Mesothelial cell of epicardium (in vitro differentiated cells): ENCODE measurements at regions not wholly inside any gene's neighbourhood (a gene's known extent, or its start where the extent isn't known, plus 50 kb on each side); places are given as distances from the start of the nearest gene placed in this dataset.
"Not testable (repeated sequence)": the region's sequence is repeated elsewhere in the genome, so short reads cannot be mapped to it uniquely, and the experiment has no call there.

Experiments used
- DNase-seq, 2 experiments: peaks; one replicate each; pipeline ENCODE4 v3.0.0; 2021; ENCODE audit warnings: low spot score in 2 of 2; ENCODE audit not compliant: unreplicated experiment in 2 of 2
- H3K27ac Mint-ChIP-seq: 2 replicates; pipeline ENCODE4 v1.8.0; 2021; ENCODE audit warnings: mixed read lengths
- H3K27me3 Mint-ChIP-seq: 2 replicates; pipeline ENCODE4 v1.8.0; 2021; ENCODE audit warnings: low read depth, mixed read lengths
- H3K36me3 Mint-ChIP-seq: 2 replicates; pipeline ENCODE4 v1.8.0; 2021; ENCODE audit warnings: mixed read lengths
- H3K4me1 Mint-ChIP-seq: 2 replicates; pipeline ENCODE4 v1.8.0; 2021; ENCODE audit warnings: mixed read lengths
- H3K4me3 Mint-ChIP-seq: 2 replicates; pipeline ENCODE4 v1.8.0; 2021; ENCODE audit warnings: mild to moderate bottlenecking, moderate library complexity, mixed read lengths
- H3K9me3 Mint-ChIP-seq: 2 replicates; pipeline ENCODE4 v1.8.0; 2021; ENCODE audit warnings: mixed read lengths
- CTCF ChIP-seq: fragments of 200-600 bp; sonication (generic); IDR thresholded peaks from one replicate; pipeline ENCODE4 v1.5.0; 2021; ENCODE audit warnings: antibody characterized with exemption; ENCODE audit not compliant: unreplicated experiment

- no peak for TF ChIP-seq CTCF
- Mint-ChIP-seq H3K4me3 (no peak overlapping the region), H3K9me3 (peaks cover 20% of the 10 kb centered on the region), H3K36me3 (no peaks in the 10 kb centered on the region), H3K27ac (no peak overlapping the region), H3K4me1 (no peaks in the 10 kb centered on the region), H3K27me3 (peaks cover 7% of the 10 kb centered on the region)
- no peak for DNase-seq
Observed at GRCh38 chr9:124084087-124084486, 72.5 kb downstream of the LHX2 start.

GRCh38 chr9:124087226-124087625 is 75.7 kb downstream of the LHX2 start:
- H3K4me3 Mint-ChIP-seq, result no peak overlapping the region
- H3K9me3 Mint-ChIP-seq, result peaks cover 20% of the 10 kb centered on the region
- DNase-seq, result no peak
- no peak for TF ChIP-seq CTCF
- no peaks in the 10 kb centered on the region for H3K36me3 Mint-ChIP-seq
- H3K27me3 Mint-ChIP-seq, result peaks cover 7% of the 10 kb centered on the region
- H3K4me1 Mint-ChIP-seq, result no peaks in the 10 kb centered on the region
- H3K27ac Mint-ChIP-seq, result no peak overlapping the region

- peaks cover 7% of the 10 kb centered on the region for H3K27me3 Mint-ChIP-seq
- TF ChIP-seq CTCF, result no peak
- H3K4me3 Mint-ChIP-seq, result no peak overlapping the region
- no peaks in the 10 kb centered on the region for H3K36me3 Mint-ChIP-seq
- no peak for DNase-seq
- H3K27ac Mint-ChIP-seq, result no peak overlapping the region
- H3K4me1 Mint-ChIP-seq, result no peaks in the 10 kb centered on the region
- H3K9me3 Mint-ChIP-seq, result peaks cover 20% of the 10 kb centered on the region
Observed at GRCh38 chr9:124088476-124088837, 76.9 kb downstream of the LHX2 start.

GRCh38 chr9:124089631-124090488 is 78.3 kb downstream of the LHX2 start:
- H3K27ac Mint-ChIP-seq, DNase-seq, H3K36me3 Mint-ChIP-seq, H3K4me1 Mint-ChIP-seq, H3K4me3 Mint-ChIP-seq: not testable (repeated sequence)
- Mint-ChIP-seq H3K27me3 (peaks cover 11% of the 10 kb centered on the region), H3K9me3 (peaks cover 20% of the 10 kb centered on the region)

- no peak overlapping the region for H3K4me3 Mint-ChIP-seq
- no peak for TF ChIP-seq CTCF
- DNase-seq, result no peak
- H3K27ac Mint-ChIP-seq, result no peak overlapping the region
- H3K27me3 Mint-ChIP-seq, result peaks cover 51% of the 10 kb centered on the region
- H3K9me3 Mint-ChIP-seq, result no peaks in the 10 kb centered on the region
- H3K36me3 Mint-ChIP-seq, result no peaks in the 10 kb centered on the region
- peaks cover 5% of the 10 kb centered on the region for H3K4me1 Mint-ChIP-seq
Observed at GRCh38 chr9:124098141-124098905, 86.8 kb downstream of the LHX2 start.

- H3K9me3 Mint-ChIP-seq, result no peaks in the 10 kb centered on the region
- no peak for DNase-seq
- TF ChIP-seq CTCF, result no peak
- no peak overlapping the region for H3K27ac Mint-ChIP-seq
- H3K4me3 Mint-ChIP-seq, result no peak overlapping the region
- peaks cover 5% of the 10 kb centered on the region for H3K4me1 Mint-ChIP-seq
- peaks cover 50% of the 10 kb centered on the region for H3K27me3 Mint-ChIP-seq
- no peaks in the 10 kb centered on the region for H3K36me3 Mint-ChIP-seq
Observed at GRCh38 chr9:124099860-124100259, 88.3 kb downstream of the LHX2 start.
